ENCODE measurements at regions not wholly inside any gene's neighbourhood (a gene's known extent, or its start where the extent isn't known, plus 50 kb on each side); places are given as distances from the start of the nearest gene placed in this dataset.

DNA sequence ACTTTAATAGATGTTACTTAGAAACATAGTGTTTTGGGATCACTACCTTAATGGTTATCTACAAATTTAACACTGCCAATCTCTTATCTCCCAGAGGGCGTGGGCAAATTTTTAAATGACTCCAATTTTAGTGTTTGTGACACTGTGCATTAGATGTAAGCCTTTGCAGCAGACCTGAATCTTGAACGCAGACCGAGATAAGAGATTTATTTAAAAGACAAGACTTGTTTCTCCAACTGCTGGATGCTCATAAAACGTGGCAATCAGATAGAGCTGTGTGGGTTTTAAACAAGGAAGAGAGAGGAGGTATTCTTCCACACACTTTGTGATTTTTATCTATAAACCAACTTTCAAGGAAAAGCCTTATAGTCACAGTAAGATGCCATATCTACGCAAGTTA lies 252.5 kb upstream of the NR3C2 start:
- TF ChIP-seq, protein P1, sequence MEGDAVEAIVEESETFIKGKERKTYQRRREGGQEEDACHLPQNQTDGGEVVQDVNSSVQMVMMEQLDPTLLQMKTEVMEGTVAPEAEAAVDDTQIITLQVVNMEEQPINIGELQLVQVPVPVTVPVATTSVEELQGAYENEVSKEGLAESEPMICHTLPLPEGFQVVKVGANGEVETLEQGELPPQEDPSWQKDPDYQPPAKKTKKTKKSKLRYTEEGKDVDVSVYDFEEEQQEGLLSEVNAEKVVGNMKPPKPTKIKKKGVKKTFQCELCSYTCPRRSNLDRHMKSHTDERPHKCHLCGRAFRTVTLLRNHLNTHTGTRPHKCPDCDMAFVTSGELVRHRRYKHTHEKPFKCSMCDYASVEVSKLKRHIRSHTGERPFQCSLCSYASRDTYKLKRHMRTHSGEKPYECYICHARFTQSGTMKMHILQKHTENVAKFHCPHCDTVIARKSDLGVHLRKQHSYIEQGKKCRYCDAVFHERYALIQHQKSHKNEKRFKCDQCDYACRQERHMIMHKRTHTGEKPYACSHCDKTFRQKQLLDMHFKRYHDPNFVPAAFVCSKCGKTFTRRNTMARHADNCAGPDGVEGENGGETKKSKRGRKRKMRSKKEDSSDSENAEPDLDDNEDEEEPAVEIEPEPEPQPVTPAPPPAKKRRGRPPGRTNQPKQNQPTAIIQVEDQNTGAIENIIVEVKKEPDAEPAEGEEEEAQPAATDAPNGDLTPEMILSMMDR (IDR thresholded peaks at IDR 0.05) = no peak
- TF ChIP-seq POLR2AphosphoS5 (IDR thresholded peaks at IDR 0.05) = no peak
